Non-pigmented ciliary epithelial cell (primary cell): ENCODE measurements at regions not wholly inside any gene's neighbourhood (a gene's known extent, or its start where the extent isn't known, plus 50 kb on each side); places are given as distances from the start of the nearest gene placed in this dataset.

Source experiments
- DNase-seq: peaks from one replicate; pipeline ENCODE4 v3.0.0-alpha.2; 2010; ENCODE audit warnings: low read depth

- no peak for DNase-seq
Observed at GRCh38 chr14:46279776-46280175, 371.8 kb downstream of the RPL10L start.

GRCh38 chr14:46279327-46279726, 372.3 kb downstream of the RPL10L start:
- DNase-seq, result no peak

- DNase-seq, result no peak
Observed at GRCh38 chr14:46259536-46259935, 392.0 kb downstream of the RPL10L start.

GRCh38 chr14:46256381-46256780, 395.2 kb downstream of the RPL10L start:
- DNase-seq, result no peak

GRCh38 chr14:46250113-46250703, 401.4 kb downstream of the RPL10L start:
- peak; percentile 4 for DNase-seq

- DNase-seq, result no peak
Observed at GRCh38 chr14:46248001-46248630, 403.5 kb downstream of the RPL10L start.

GRCh38 chr14:46245276-46245675, 406.3 kb downstream of the RPL10L start:
- no peak for DNase-seq

DNA sequence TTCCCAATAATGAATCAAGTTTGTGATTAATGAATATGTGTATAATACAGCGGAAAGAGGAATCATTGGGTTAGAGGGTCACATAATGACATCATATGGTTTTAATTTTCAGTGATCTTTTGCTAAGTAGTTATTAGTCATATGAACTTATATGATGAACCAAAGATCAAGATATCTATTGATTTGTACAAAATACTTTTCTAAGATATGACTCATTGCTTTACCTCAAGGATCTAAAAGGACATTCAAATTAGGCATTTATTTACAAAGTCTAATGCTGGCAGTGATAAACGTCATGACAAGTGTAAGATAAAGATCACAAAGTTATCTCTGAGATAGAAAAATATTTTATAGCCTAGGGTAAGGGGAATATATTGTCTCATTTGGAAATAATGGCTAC, 417.8 kb downstream of the RPL10L start:
- no peak for DNase-seq

- DNase-seq, result no peak
Observed at GRCh38 chr14:46230540-46230939, 421.0 kb downstream of the RPL10L start.

DNA sequence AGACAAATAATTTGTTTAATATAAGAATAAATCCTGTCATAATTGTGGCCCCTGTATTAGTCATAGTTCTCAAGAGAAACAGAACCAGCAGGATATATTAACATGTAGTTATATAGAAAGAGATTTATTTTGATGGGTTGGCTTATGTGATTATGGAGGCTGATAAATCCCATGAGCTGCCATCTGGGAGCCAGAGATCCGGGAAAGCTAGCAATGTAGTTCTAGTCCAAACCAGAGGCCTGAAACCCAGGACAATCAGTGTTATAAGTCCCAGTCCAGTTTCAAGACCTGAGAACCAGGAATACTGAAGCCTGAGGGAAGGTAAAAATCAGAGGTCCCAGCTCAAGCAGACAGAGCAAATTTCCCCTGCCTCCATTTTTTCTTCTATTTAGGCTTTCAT, 435.8 kb downstream of the RPL10L start:
- DNase-seq, result no peak

DNA sequence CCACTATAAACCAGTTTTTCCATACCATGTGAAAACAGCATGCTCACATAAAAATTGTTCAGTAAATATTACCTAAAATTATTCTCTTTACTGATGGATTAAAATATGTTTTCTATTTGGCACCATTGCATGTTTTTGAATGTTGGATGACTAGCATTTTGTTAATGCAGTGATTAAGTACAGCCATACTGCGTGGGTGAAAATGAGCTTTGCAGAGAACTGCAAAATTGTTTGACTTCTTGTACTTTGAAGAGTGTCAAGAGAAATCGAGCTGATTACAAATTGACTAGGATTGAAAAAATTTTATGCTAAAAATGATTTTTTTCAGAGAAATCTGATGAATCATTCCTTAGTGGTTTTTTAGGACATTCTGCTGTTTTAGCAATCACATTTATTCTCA, 452.9 kb downstream of the RPL10L start:
- no peak for DNase-seq

GRCh38 chr14:46197856-46198255, 453.7 kb downstream of the RPL10L start:
- no peak for DNase-seq
